DMS 273 treated with DMSO at 0.1 percent for 48 hours (cell line): ENCODE measurements at regions not wholly inside any gene's neighbourhood (a gene's known extent, or its start where the extent isn't known, plus 50 kb on each side); places are given as distances from the start of the nearest gene placed in this dataset.
"Not testable (repeated sequence)": the region's sequence is repeated elsewhere in the genome, so short reads cannot be mapped to it uniquely, and the experiment has no call there.

Experiments
- DNase-seq: peaks from one replicate; lab custom pipeline; 2025; lab: John Stamatoyannopoulos, UW

DNA sequence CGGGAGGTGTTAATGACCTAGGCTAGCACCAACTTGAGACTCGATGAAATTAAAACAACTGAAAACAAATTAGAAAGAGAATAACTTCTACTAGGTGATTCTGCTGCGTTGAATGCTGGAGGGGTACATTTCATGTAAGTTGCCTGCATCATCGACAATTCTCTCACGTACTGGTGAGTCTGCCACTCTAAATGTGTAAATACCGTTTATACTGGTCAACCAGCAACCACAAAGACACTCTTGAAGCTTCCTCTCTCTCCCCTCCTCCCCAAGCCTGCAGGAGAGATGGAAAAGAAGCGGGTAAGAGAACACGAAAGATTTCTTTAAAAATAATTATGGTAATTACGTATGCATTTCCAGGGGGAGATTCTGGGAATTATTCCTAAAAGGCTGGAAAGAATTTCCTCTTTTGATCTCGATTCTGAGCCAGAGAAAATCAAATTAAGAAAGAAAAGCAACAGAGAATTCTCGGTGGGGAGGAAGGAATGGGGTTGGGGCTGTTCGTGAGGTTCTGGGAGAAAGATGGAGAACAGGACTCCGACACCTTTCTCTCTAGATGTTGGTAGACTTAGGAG lies 68.6 kb upstream of the MRTFB start:
- no peak for DNase-seq

DNA sequence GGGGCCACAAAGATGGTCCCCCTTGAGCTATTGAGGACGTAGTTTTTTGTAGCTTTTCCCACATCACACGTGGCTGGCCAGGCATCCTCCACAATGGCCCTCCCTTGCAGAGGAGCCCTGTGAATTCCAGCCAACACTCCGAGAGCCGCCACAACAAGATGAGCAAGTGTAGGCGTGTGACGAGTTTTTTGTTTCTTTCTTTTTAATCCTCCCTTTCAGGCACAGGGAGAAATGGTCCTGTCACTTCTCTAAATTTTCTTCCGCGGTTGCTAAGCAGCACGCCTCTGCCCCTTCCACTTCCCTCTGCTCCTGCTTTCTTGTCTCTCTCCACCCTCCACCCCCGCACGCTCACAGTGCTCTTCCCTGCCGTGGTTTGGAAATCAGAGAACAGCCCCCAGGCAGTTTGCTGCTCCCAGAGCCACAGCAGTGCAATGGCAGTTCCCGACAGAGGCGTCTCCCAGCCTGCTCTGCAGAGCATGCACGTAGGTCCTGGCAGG lies 68.0 kb upstream of the MRTFB start:
- peak; percentile 22 for DNase-seq

DNA sequence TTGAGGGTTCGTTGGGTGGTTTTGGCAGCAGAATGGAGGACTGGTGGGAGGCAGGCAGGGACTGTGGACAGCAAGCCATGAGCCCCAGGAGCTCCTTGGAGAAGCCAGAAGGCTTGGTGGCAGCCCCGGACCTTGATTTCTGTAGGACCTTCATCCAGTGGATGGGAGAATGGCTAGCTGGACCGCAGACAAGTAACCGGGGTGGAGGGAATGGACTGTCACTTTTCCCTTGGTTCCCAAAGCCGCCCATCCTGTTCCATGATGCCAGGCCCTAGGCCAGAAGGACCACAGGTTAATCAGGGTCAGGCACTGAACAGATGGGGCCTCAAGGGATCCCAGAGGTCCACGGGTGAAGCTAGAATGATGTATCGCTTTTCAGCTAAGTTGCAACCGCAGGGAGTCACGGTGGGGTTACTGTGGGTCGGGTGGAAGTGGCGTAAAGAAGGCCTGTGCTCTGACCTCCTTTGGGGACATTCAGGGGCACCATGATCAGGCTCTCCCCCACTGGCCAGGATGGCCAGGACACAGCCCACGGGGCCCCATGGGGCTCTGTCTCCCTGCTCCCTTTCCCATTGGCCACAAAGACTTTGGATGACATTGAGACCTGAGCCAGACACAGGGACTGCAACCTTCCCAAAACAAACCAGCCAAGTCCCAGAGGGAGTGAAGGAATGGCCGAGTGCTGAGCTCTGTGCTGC lies 66.9 kb upstream of the MRTFB start:
- DNase-seq: no peak

GRCh38 chr16:14004729-14005315 lies 66.3 kb upstream of the MRTFB start:
- DNase-seq: no peak

DNA sequence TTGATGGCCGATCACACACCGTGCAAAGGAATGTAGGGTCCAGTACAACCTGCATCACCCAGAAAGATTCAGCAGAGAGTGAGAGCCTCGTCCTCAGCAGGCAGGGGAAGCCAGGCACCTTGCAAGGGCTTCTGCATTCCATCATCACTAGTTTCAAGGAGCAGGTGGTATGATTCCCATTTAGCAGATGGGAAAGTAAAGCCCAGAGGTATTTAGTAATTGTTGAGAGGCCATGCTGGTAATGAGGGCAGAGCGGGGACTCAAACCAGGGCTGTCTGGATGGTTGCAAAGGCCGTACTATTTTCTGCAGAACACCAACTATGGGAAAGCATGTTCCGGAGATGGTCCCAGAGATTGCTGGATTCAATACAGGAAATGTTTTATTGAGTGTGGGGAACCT lies 65.8 kb upstream of the MRTFB start:
- no peak for DNase-seq

GRCh38 chr16:14007450-14007849 lies 63.7 kb upstream of the MRTFB start:
- peak; percentile 89 for DNase-seq

GRCh38 chr16:14011001-14011400 lies 60.1 kb upstream of the MRTFB start:
- no peak for DNase-seq

- no peak for DNase-seq
Observed at GRCh38 chr16:14011846-14012245, 59.3 kb upstream of the MRTFB start.

GRCh38 chr16:14013145-14013570 lies 58.0 kb upstream of the MRTFB start:
- no peak for DNase-seq

GRCh38 chr16:14013571-14014283 lies 57.4 kb upstream of the MRTFB start:
- DNase-seq: peak; percentile 94

- no peak for DNase-seq
Observed at GRCh38 chr16:14014284-14014625, 56.9 kb upstream of the MRTFB start.

GRCh38 chr16:14015033-14015432 lies 56.1 kb upstream of the MRTFB start:
- no peak for DNase-seq

DNA sequence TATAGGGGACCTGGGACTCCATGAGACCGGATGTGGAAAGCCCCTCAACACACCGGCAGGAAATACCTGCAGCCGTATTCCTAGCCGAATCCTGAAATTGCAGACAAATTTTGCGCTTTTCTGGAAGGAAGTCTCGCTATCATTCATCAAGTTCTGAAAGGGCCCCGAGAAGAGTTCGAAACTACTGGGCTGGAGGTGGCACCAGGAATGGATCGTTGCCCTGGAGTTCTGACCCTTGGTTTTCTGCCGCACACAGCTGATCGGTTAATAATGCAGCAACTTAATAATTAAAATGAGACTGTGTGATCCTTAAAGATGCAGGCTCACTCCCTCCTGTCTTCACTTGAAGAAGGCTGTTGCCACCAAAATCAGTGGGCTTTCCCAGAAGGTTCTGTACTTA lies 55.7 kb upstream of the MRTFB start:
- no peak for DNase-seq

DNA sequence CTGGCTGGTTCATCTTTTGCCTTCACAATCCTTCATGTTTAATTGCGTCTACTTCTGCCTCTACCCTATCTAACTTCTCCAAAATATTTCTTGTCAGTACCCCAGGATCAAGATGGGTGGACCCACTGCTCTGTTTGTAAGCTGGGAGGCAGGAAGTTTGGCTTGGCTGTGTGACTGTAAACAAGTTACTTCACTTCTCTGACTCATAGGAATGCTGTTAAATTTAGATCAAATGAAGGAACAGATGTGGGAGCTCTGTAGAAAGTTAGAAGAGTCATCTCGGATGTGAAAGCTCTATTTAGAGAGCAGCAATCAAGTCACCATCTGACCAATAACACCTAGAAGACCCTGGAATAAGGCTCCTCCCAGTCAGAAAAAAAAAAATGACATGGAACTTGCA lies 55.2 kb upstream of the MRTFB start:
- DNase-seq: peak; percentile 54

DNA sequence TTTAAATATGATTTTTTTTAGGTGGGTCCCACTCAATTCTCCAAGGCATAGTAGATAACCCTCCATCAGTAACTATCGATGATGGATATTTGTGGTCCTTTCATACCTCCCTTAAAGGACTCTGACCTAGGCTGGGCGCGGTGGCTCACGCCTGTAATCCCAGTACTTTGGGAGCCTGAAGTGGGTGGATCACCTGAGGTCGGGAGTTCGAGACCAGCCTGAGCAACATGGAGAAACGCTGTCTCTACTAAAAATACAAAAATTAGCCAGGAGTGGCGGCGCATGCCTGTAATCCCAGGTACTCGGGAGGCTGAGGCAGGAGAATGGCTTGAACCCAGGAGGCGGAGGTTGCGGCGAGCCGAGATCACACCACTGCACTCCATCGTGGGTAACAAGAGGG lies 54.8 kb upstream of the MRTFB start:
- not testable (repeated sequence) for DNase-seq

GRCh38 chr16:14017886-14018285 lies 53.2 kb upstream of the MRTFB start:
- DNase-seq: no peak

GRCh38 chr16:14018851-14019250 lies 52.3 kb upstream of the MRTFB start:
- no peak for DNase-seq

GRCh38 chr16:14020141-14020540 lies 51.0 kb upstream of the MRTFB start:
- DNase-seq: no peak
